SK-N-SH treated with all-trans-retinoic acid at 6 μM for 48 hours (cell line): ENCODE measurements at regions not wholly inside any gene's neighbourhood (a gene's known extent, or its start where the extent isn't known, plus 50 kb on each side); places are given as distances from the start of the nearest gene placed in this dataset.

Experiments
- ATAC-seq: fragments of 200-7000 bp; cut with Tn5 transposase; 3 replicates; pipeline ENCODE4 v1.9.1; 2020; ENCODE audit warnings: mild to moderate bottlenecking, moderate library complexity
- ARNTL ChIP-seq: fragments of 450-650 bp; formaldehyde crosslinking; IDR thresholded peaks from 2 replicates; pipeline ENCODE4 v1.5.0; 2020; ENCODE audit warnings: low read depth, mild to moderate bottlenecking, moderate library complexity, borderline replicate concordance
- BACH2 ChIP-seq: fragments of 250-450 bp; sonication (Bioruptor Pico); IDR thresholded peaks from 2 replicates; pipeline ENCODE4 v1.9.0; 2021; ENCODE audit warnings: mild to moderate bottlenecking, borderline replicate concordance
- ESRRG ChIP-seq: fragments of 250-450 bp; sonication (Bioruptor Pico); IDR thresholded peaks from 2 replicates; pipeline ENCODE4 v1.6.1; 2021; ENCODE audit warnings: mild to moderate bottlenecking
- GLIS3 ChIP-seq: fragments of 250-450 bp; sonication (Bioruptor Pico); IDR thresholded peaks from 2 replicates; pipeline ENCODE4 v1.5.0; 2020; ENCODE audit warnings: mild to moderate bottlenecking, moderate library complexity
- ISL1 ChIP-seq: fragments of 250-450 bp; sonication (Bioruptor Pico); IDR thresholded peaks from 2 replicates; pipeline ENCODE4 v2.1.2; 2022; ENCODE audit warnings: mild to moderate bottlenecking, moderate library complexity
- OSR1 ChIP-seq: fragments of 250-450 bp; sonication (Bioruptor Pico); IDR thresholded peaks from 2 replicates; pipeline ENCODE4 v1.8.0; 2022; ENCODE audit warnings: moderate library complexity, mild to moderate bottlenecking, inconsistent platforms
- PPARA ChIP-seq: fragments of 250-450 bp; sonication (Bioruptor Pico); IDR thresholded peaks from 2 replicates; pipeline ENCODE4 v1.5.0; 2020; ENCODE audit warnings: mild to moderate bottlenecking, borderline replicate concordance
- RARB ChIP-seq: fragments of 250-450 bp; sonication (Bioruptor Pico); IDR thresholded peaks from 2 replicates; pipeline ENCODE4 v1.8.0; 2021; ENCODE audit warnings: mild to moderate bottlenecking, moderate library complexity
- SNAI2 ChIP-seq: fragments of 250-450 bp; sonication (Bioruptor Pico); IDR thresholded peaks from 2 replicates; pipeline ENCODE4 v1.5.0; 2020; ENCODE audit warnings: mild to moderate bottlenecking, moderate library complexity
- TCF4 ChIP-seq: fragments of 250-450 bp; sonication (Bioruptor Pico); IDR thresholded peaks from 2 replicates; pipeline ENCODE4 v1.8.0; 2021; ENCODE audit warnings: mild to moderate bottlenecking, moderate library complexity, borderline replicate concordance
- TOX ChIP-seq: fragments of 250-450 bp; sonication (Bioruptor Pico); IDR thresholded peaks from 2 replicates; pipeline ENCODE4 v1.8.0; 2021; ENCODE audit warnings: mild to moderate bottlenecking, moderate library complexity, borderline replicate concordance
- ZC3H10 ChIP-seq: fragments of 250-450 bp; sonication (Bioruptor Pico); IDR thresholded peaks from 2 replicates; pipeline ENCODE4 v1.5.1; 2021; ENCODE audit warnings: mild to moderate bottlenecking, moderate library complexity
- ZFP3 ChIP-seq: fragments of 250-450 bp; sonication (Bioruptor Pico); IDR thresholded peaks from 2 replicates; pipeline ENCODE4 v1.5.0; 2020; ENCODE audit warnings: mild to moderate bottlenecking, moderate library complexity
- ZFP30 ChIP-seq: fragments of 450-650 bp; formaldehyde crosslinking; IDR thresholded peaks from 2 replicates; pipeline ENCODE4 v1.5.0; 2022; ENCODE audit warnings: mild to moderate bottlenecking, moderate library complexity
- ZNF565 ChIP-seq: fragments of 450-650 bp; formaldehyde crosslinking; conservative IDR thresholded peaks from 2 replicates; pipeline ENCODE4 v1.5.0; 2020; ENCODE audit warnings: low read depth, mild to moderate bottlenecking, moderate library complexity
- ZNF70 ChIP-seq: fragments of 450-650 bp; formaldehyde crosslinking; IDR thresholded peaks from 2 replicates; pipeline ENCODE4 v1.5.0; 2020; ENCODE audit warnings: mild to moderate bottlenecking, moderate library complexity
- ZNF8 ChIP-seq: fragments of 450-650 bp; formaldehyde crosslinking; IDR thresholded peaks from 2 replicates; pipeline ENCODE4 v1.5.0; 2020; ENCODE audit warnings: mild to moderate bottlenecking, moderate library complexity
- TF ChIP-seq, protein P1 (sequence below): fragments of 250-450 bp; sonication (Bioruptor Pico); IDR thresholded peaks from 2 replicates; pipeline ENCODE4 v1.8.0; 2021; ENCODE audit warnings: low read depth, mild to moderate bottlenecking, moderate library complexity, borderline replicate concordance
- TF ChIP-seq, protein P2 (sequence below): fragments of 250-450 bp; sonication (Bioruptor Pico); IDR thresholded peaks from 2 replicates; pipeline ENCODE4 v1.5.1; 2021; ENCODE audit warnings: mild to moderate bottlenecking, moderate library complexity
- TF ChIP-seq, protein P3 (sequence below): fragments of 250-450 bp; sonication (Bioruptor Pico); IDR thresholded peaks from 2 replicates; pipeline ENCODE4 v1.5.0; 2020; ENCODE audit warnings: mild to moderate bottlenecking, moderate library complexity
- TF ChIP-seq, protein P4 (sequence below): fragments of 250-450 bp; sonication (Bioruptor Pico); IDR thresholded peaks from 2 replicates; pipeline ENCODE4 v1.8.0; 2020; ENCODE audit warnings: mild to moderate bottlenecking, moderate library complexity, borderline replicate concordance
- TF ChIP-seq, protein P5 (sequence below): fragments of 250-450 bp; sonication (Bioruptor Pico); IDR thresholded peaks from 2 replicates; pipeline ENCODE4 v1.5.1; 2020; ENCODE audit warnings: low read depth, mild to moderate bottlenecking, moderate library complexity

DNA sequence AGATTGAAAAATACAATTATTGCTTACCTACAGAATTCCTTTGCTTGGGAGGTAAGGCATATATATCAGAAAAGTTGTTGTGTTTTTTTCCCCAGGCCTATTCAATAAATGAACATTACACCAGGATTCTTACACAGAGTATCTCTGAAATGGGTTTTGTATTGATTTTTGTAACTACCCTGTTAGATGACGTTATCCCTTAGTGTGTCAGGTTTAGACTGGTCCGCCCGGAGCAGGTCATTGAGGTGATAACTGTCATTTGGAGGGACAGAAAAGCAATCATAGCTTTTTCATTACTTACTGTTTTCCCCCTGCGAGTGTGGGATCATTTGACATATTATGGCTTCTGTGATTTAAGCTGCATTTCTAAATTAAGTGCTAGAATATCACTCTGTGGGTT, 715.2 kb upstream of the ADAMTS16 start:
- no peak for ATAC-seq
- TF ChIP-seq ZFP3 (CRISPR knock-in tag) (no peak), RARB (CRISPR knock-in tag) (no peak), TOX (CRISPR knock-in tag) (no peak), GLIS3 (CRISPR knock-in tag) (no peak), ZNF565 (CRISPR knock-in tag) (no peak), OSR1 (CRISPR knock-in tag) (no peak), PPARA (no peak), ZFP30 (CRISPR knock-in tag) (no peak), ARNTL (CRISPR knock-in tag) (no peak)
- TF ChIP-seq, protein P1, sequence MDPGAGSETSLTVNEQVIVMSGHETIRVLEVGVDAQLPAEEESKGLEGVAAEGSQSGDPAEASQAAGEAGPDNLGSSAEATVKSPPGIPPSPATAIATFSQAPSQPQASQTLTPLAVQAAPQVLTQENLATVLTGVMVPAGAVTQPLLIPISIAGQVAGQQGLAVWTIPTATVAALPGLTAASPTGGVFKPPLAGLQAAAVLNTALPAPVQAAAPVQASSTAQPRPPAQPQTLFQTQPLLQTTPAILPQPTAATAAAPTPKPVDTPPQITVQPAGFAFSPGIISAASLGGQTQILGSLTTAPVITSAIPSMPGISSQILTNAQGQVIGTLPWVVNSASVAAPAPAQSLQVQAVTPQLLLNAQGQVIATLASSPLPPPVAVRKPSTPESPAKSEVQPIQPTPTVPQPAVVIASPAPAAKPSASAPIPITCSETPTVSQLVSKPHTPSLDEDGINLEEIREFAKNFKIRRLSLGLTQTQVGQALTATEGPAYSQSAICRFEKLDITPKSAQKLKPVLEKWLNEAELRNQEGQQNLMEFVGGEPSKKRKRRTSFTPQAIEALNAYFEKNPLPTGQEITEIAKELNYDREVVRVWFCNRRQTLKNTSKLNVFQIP = no peak
- TF ChIP-seq, protein P2, sequence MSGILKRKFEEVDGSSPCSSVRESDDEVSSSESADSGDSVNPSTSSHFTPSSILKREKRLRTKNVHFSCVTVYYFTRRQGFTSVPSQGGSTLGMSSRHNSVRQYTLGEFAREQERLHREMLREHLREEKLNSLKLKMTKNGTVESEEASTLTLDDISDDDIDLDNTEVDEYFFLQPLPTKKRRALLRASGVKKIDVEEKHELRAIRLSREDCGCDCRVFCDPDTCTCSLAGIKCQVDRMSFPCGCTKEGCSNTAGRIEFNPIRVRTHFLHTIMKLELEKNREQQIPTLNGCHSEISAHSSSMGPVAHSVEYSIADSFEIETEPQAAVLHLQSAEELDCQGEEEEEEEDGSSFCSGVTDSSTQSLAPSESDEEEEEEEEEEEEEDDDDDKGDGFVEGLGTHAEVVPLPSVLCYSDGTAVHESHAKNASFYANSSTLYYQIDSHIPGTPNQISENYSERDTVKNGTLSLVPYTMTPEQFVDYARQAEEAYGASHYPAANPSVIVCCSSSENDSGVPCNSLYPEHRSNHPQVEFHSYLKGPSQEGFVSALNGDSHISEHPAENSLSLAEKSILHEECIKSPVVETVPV (CRISPR knock-in tag) = no peak

DNA sequence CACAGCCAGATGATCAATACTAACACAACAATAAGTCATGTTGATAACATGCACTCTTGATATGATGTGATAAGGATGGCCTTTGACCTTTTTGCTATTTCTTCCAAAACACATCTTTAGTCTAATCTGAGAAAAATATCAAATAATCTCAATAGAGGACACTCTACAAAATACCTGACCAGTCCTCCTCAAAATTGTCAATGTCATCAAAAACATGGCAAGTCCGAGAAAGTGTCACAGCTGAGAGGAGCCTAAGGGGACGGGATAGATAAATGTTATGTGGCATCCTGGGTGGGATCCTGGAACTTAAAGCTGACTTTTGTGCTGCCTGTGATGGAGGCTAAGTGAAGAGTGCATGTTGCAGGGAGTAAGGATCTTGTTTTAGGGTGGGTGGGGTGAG, 699.6 kb upstream of the ADAMTS16 start:
- ATAC-seq = no peak
- TF ChIP-seq BACH2 (CRISPR knock-in tag) (no peak), ZNF565 (CRISPR knock-in tag) (no peak), ZC3H10 (no peak), SNAI2 (CRISPR knock-in tag) (no peak), ISL1 (no peak), GLIS3 (CRISPR knock-in tag) (no peak), ZFP30 (CRISPR knock-in tag) (no peak), ZNF8 (no peak), TOX (CRISPR knock-in tag) (no peak), OSR1 (CRISPR knock-in tag) (no peak), ZNF70 (no peak)
- TF ChIP-seq, protein P2 (CRISPR knock-in tag) = no peak
- TF ChIP-seq, protein P3, sequence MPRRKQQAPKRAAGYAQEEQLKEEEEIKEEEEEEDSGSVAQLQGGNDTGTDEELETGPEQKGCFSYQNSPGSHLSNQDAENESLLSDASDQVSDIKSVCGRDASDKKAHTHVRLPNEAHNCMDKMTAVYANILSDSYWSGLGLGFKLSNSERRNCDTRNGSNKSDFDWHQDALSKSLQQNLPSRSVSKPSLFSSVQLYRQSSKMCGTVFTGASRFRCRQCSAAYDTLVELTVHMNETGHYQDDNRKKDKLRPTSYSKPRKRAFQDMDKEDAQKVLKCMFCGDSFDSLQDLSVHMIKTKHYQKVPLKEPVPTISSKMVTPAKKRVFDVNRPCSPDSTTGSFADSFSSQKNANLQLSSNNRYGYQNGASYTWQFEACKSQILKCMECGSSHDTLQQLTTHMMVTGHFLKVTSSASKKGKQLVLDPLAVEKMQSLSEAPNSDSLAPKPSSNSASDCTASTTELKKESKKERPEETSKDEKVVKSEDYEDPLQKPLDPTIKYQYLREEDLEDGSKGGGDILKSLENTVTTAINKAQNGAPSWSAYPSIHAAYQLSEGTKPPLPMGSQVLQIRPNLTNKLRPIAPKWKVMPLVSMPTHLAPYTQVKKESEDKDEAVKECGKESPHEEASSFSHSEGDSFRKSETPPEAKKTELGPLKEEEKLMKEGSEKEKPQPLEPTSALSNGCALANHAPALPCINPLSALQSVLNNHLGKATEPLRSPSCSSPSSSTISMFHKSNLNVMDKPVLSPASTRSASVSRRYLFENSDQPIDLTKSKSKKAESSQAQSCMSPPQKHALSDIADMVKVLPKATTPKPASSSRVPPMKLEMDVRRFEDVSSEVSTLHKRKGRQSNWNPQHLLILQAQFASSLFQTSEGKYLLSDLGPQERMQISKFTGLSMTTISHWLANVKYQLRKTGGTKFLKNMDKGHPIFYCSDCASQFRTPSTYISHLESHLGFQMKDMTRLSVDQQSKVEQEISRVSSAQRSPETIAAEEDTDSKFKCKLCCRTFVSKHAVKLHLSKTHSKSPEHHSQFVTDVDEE = no peak
- TF ChIP-seq, protein P4, sequence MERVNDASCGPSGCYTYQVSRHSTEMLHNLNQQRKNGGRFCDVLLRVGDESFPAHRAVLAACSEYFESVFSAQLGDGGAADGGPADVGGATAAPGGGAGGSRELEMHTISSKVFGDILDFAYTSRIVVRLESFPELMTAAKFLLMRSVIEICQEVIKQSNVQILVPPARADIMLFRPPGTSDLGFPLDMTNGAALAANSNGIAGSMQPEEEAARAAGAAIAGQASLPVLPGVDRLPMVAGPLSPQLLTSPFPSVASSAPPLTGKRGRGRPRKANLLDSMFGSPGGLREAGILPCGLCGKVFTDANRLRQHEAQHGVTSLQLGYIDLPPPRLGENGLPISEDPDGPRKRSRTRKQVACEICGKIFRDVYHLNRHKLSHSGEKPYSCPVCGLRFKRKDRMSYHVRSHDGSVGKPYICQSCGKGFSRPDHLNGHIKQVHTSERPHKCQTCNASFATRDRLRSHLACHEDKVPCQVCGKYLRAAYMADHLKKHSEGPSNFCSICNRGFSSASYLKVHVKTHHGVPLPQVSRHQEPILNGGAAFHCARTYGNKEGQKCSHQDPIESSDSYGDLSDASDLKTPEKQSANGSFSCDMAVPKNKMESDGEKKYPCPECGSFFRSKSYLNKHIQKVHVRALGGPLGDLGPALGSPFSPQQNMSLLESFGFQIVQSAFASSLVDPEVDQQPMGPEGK = no peak

DNA sequence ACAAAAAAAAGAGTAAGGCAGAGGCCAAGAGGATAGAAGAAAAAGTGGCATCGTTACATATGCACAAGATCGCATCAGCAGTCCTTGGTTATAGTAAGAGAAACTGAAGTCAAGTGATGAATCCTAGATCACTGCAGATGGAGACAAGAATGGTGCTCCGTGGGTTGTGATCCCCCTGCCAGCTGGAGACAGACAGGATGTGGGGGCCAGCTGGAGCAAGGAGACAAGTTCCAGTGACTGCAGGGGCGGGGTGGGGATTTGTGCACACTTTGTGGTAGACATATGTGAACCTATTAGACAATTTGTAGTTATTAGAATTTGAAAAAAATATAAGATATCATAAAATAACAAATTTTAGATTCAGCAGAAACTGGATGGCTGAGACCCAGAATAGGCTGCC, 697.9 kb upstream of the ADAMTS16 start:
- no peak for ATAC-seq
- no peak for TF ChIP-seq ZNF8
- no peak for TF ChIP-seq ESRRG (CRISPR knock-in tag)
- no peak for TF ChIP-seq RARB (CRISPR knock-in tag)
- TF ChIP-seq TCF4 = no peak
- no peak for TF ChIP-seq SNAI2 (CRISPR knock-in tag)
- TF ChIP-seq ZFP3 (CRISPR knock-in tag) = no peak
- no peak for TF ChIP-seq ZNF70
- TF ChIP-seq, protein P2 (CRISPR knock-in tag) = no peak
- TF ChIP-seq PPARA = no peak
- no peak for TF ChIP-seq ISL1
- TF ChIP-seq OSR1 (CRISPR knock-in tag) = no peak
- TF ChIP-seq, protein P5, sequence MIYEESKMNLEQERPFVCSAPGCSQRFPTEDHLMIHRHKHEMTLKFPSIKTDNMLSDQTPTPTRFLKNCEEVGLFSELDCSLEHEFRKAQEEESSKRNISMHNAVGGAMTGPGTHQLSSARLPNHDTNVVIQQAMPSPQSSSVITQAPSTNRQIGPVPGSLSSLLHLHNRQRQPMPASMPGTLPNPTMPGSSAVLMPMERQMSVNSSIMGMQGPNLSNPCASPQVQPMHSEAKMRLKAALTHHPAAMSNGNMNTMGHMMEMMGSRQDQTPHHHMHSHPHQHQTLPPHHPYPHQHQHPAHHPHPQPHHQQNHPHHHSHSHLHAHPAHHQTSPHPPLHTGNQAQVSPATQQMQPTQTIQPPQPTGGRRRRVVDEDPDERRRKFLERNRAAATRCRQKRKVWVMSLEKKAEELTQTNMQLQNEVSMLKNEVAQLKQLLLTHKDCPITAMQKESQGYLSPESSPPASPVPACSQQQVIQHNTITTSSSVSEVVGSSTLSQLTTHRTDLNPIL (CRISPR knock-in tag) = no peak
- TF ChIP-seq, protein P3 = no peak
